ENCODE measurements at regions not wholly inside any gene's neighbourhood (a gene's known extent, or its start where the extent isn't known, plus 50 kb on each side); places are given as distances from the start of the nearest gene placed in this dataset.

DNA sequence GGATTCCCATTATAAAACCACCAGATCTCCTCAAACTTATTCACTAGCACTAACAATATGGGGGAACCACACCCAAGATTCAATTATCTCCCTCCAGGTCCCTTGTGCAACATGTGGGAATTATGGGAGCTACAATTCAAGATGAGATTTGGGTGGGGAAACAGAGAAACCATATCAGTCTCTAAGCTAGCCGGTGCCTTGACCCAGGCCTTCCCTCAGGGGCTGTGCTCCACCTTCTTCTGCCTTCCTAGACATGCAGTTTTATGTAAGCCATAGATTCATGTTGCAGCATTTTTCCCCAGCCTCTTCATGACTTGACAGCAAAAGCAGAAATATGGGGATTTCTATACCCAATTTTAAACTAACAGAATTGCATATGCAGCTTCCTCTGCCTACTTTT, 559.2 kb downstream of the TNS1 start:
- intact Hi-C loops (cut with micrococcal nuclease; ENCODE audit: unreplicated experiment) = no loop called here
- Histone ChIP-seq H3K27ac (ENCODE audit: low read length) (no peak overlapping the region), H3K27me3 (ENCODE audit: control insufficient read depth, insufficient read depth, low read length) (no peaks in the 10 kb centered on the region), H3K4me1 (ENCODE audit: control insufficient read depth, insufficient read depth, low read length) (no peaks in the 10 kb centered on the region), H3K4me3 (ENCODE audit: low read depth in 2 of 2, low read length in 2 of 2) (no peak overlapping the region), H3K9me3 (ENCODE audit: control insufficient read depth, insufficient read depth, low read depth, low read length) (no peaks in the 10 kb centered on the region), H3K36me3 (ENCODE audit: control insufficient read depth, insufficient read depth, low read length) (no peaks in the 10 kb centered on the region)
- ChIA-PET CTCF (no interaction called here), POLR2A (no interaction called here)
- no TSS peak for BruUV-seq (replicated peaks)
- TF ChIP-seq SIN3A (IDR thresholded peaks at IDR 0.05; ENCODE audit: borderline replicate concordance, insufficient read depth, low read depth, low read length) (no peak), POLR2AphosphoS5 (IDR thresholded peaks at IDR 0.05; ENCODE audit: low read depth, low read length) (no peak), TCF7L2 (IDR thresholded peaks at IDR 0.05; ENCODE audit: low read depth, low read length) (no peak), REST (IDR thresholded peaks at IDR 0.05; ENCODE audit: insufficient read depth in 1 of 2, low read depth in 2 of 2, low read length in 1 of 2) (no peak), CTCF (IDR thresholded peaks at IDR 0.05) (no peak)
- ATAC-seq = no peak
- DNase-seq (ENCODE audit: low read depth, low spot score) = no peak
- in situ Hi-C loops (cut with HindIII; ENCODE audit: low pct_unique_long_range_greater_than_20kb, low sequenced_read_pairs) = no loop called here

GRCh38 chr2:217440000-217440399, 562.8 kb downstream of the TNS1 start:
- CTCF ChIA-PET = no interaction called here

More at GRCh38 chr2:217440000-217440399, 562.8 kb downstream of the TNS1 start:
- Histone ChIP-seq H3K4me1 (ENCODE audit: control insufficient read depth, insufficient read depth, low read length) (no peaks in the 10 kb centered on the region), H3K27me3 (ENCODE audit: control insufficient read depth, insufficient read depth, low read length) (no peaks in the 10 kb centered on the region), H3K36me3 (ENCODE audit: control insufficient read depth, insufficient read depth, low read length) (no peaks in the 10 kb centered on the region), H3K4me3 (ENCODE audit: low read depth in 2 of 2, low read length in 2 of 2) (no peak overlapping the region), H3K27ac (ENCODE audit: low read length) (no peak overlapping the region), H3K9me3 (ENCODE audit: control insufficient read depth, insufficient read depth, low read depth, low read length) (no peaks in the 10 kb centered on the region)
- TF ChIP-seq REST (IDR thresholded peaks at IDR 0.05; ENCODE audit: insufficient read depth in 1 of 2, low read depth in 2 of 2, low read length in 1 of 2) (no peak), TCF7L2 (IDR thresholded peaks at IDR 0.05; ENCODE audit: low read depth, low read length) (no peak), POLR2AphosphoS5 (IDR thresholded peaks at IDR 0.05; ENCODE audit: low read depth, low read length) (no peak), CTCF (IDR thresholded peaks at IDR 0.05) (no peak), SIN3A (IDR thresholded peaks at IDR 0.05; ENCODE audit: borderline replicate concordance, insufficient read depth, low read depth, low read length) (no peak)
- intact Hi-C loops (cut with micrococcal nuclease; ENCODE audit: unreplicated experiment) = no loop called here
- BruUV-seq (replicated peaks) = no TSS peak
- POLR2A ChIA-PET = no interaction called here
- in situ Hi-C loops (cut with HindIII; ENCODE audit: low pct_unique_long_range_greater_than_20kb, low sequenced_read_pairs) = no loop called here
- no peak for ATAC-seq
- no peak for DNase-seq (ENCODE audit: low read depth, low spot score)

Measured in Panc1 (cell line).